EH (cell line): ENCODE measurements at regions not wholly inside any gene's neighbourhood (a gene's known extent, or its start where the extent isn't known, plus 50 kb on each side); places are given as distances from the start of the nearest gene placed in this dataset.
A peak's percentile ranks its signal among the peaks of the same experiment; 100 is the strongest.
"Not testable (repeated sequence)": the region's sequence is repeated elsewhere in the genome, so short reads cannot be mapped to it uniquely, and the experiment has no call there.

Source experiments
- DNase-seq: peaks from one replicate; pipeline ENCODE4 v3.0.0-alpha.2; 2015; ENCODE audit warnings: low read depth

DNA sequence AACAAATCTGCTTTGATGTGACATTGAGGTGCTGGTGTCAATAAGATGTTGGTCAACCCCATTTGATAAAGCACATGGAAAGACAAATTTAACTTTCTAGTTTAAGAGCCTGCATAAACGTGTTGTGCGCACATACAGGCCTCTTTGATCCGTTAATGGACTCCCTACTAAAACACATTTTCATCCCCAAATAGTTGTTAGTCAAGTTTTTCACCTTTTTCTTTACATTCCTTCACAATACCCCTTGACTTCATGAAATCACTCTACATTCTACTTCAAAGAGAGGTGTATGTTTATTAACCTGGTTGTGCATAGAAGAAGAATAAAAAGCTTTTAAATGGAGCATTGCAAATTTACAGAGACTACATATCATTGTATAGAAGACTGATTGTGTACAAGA lies 180.3 kb downstream of the HDGFL1 start:
- DNase-seq = no peak

DNA sequence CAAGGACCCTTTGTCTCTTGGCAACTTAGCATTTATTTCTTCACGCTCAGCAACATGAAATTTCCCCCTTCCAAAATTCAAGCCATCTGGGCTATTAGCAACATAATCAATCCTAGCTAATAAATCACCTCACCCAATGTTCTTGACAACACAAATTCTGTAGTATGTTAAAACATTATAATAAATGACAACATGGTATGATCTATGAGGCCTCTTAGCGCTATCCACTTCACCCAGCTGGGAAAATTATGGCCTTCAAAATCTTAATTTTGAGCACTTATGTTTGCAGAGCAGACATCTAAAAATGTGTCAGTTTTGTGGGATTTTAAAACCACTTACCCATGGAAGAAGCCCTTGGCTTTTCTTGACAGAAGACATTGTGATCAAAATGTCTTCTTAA lies 181.9 kb downstream of the HDGFL1 start:
- DNase-seq = no peak

DNA sequence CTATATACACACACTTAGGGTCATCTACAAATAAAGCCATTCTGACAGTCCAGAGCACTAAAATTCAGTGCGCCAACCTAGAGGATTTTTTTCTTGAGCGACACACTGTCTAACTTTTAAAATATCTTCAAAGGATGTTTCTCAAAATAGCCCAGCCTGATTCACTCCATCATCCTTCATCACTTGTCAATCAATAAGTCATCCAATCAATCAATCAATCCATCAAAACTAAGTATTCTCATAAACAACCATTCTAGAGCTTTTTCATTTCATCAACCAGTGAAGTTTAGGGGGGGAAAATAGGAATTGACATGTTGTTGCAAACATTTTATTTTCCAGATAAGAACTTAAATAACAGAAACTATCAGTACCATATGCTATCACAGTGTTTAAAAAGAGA lies 183.2 kb downstream of the HDGFL1 start:
- DNase-seq = no peak

DNA sequence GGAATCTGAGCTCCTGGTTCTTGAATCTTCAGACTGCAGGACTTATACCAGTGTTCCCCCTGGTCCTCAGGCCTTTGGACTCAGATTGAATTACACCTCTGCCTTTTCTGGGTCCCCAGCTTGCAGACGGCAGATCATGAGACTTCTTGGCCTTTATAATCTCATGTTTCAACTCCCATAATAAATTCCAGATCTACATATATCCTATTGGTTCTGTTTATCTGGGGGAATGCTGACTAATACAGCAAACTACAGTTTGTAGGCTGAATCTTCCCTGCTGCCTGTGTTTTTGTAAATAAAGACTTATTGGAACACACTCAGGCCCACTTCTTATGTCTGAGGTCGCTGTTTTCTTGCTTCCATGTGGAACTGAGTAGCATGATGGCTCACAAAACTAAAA lies 184.7 kb downstream of the HDGFL1 start:
- peak; percentile 37 for DNase-seq

DNA sequence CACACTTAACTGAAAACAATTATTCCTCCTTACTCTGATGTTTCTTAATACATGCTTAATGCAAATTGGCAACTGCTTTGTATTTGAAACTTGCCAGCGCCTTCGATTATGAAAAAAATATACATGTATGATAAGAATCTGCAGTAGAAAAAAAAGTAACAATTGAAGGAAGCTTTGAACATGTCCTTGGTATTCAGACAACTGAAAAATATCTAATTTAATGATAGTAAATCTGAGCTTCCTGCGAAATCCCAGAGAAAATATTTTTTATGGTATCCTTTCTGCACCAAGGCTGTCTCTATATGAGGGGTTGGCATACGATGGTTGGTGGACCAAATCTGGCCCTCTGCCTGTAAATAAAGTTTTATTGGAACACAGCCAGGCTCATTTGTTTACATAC lies 186.2 kb downstream of the HDGFL1 start:
- no peak for DNase-seq

DNA sequence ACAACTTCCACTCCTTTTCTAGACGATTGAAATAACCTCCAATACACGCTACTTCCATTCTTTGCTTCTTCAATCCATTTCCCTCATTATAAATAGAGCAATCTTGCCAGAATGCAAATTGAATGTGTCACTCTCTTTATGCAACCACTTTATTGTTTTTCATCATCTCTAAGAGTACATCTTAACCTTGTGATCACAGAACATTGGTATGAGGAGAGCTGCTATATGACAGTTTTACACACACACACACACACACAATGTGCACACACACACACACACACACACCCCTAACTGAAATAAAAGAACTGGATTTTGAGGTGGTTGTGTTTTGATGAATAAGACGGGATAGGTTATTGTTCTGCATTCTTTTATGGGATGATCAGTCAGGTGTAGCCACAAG lies 187.0 kb downstream of the HDGFL1 start:
- DNase-seq = peak; percentile 65

DNA sequence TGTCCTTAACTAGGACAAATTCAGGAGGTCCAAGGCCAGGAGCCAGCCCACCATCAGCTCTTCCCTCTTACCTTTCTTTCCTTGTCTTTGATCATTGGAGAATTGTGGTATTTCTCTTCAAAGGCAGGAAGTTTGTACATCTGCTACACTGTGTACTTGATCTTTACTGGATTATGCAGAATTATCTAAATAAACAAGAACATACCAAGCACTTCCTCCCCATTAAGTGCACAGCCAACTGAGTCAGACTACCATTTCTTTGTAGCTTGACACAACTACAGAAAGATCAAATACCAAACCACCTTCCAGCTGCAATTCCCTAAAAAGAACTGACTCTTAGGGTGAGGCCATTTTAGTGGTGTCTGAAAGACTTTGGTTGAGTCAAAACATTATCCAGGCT lies 195.1 kb downstream of the HDGFL1 start:
- peak; percentile 54 for DNase-seq

DNA sequence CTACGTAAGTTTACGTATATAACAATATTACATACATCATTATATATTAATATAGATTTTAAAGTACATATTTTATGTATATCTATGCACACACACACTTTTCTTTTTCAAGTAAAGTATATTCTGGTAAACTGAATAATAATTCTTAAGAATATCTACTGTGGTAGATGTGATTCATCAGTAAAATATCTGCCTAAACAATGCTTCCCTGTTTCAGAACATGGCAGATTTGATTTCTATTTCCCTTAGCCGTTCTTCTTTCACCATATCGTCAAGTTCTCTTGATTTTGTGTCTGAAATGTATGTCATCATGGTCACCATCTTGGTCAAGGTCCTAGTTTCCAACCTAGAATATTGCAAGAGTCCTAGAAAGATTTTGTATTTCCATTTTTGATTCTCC lies 195.6 kb downstream of the HDGFL1 start:
- DNase-seq = peak; percentile 10

DNA sequence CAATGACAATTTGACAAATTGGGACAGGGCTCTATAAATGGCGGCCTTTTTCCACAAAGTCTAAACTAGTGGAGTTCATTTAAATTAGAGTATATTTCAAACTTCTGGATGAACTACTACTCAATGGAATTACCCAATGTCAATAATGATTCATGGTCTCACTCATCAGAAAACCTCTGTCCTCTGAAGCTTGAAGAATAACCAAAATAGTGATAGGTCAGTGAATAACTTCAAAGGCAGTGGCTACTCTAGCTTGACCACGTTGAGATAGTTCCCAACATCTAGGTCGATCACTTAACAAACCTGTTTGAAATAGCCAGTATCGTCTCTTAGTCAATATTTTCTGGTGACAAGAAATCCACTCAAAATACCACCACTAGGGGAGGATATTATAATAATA lies 197.6 kb downstream of the HDGFL1 start:
- DNase-seq = no peak

DNA sequence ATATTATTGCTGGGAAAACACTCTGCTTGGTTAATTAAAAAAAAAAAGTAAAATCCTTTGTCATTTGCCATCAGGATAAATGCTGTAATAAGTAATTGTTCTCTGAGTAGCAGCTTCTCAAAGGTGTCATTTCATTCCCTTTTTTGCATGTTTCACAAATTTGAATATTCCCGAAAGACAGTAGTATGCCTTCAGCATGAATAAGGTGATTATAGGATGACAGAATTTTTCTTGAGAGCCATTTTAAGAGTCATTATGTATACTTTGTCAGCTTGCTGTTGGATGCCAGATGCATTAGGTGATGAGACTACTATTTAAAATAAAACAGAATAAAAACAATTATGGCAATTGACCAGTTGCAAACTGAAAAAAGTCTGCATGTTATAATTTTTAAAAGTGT lies 200.7 kb downstream of the HDGFL1 start:
- DNase-seq = no peak

DNA sequence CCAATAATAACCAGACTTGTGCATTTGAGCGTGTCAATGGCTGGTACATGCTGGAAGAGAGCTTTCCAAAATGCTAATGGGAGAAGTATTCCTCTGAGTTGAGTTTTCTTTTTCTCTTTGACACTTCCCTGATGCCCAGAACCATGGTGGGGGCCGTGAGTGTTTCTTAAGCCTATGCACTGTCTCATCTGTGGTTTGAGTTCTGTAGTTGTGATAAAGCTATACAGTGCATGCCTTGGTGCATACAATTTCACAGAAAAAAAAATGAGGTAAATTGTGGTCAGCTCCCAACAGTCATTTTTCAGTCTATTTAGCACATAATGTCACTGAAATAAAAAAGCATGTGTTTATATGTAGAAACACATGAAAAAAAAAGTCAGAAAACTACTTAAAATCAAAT lies 204.8 kb downstream of the HDGFL1 start:
- DNase-seq = no peak

DNA sequence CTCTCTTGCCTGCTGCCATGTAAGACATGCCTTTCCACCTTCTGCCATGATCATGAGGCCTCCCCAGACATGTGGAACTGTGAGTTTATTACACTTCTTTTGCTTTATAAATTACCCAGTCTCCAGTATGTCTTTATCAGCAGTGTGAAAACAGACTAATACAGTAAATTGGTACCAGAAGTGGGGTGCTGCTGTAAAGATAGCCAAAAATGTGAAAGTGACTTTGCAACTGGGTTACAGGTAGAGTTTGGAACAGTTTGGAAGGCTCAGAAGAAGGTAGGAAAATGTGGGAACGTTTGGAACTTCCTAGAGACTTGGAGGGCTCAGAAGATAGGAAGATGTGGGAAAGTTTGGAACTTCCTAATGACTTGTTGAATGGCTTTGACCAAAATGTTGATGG lies 209.1 kb downstream of the HDGFL1 start:
- not testable (repeated sequence) for DNase-seq

DNA sequence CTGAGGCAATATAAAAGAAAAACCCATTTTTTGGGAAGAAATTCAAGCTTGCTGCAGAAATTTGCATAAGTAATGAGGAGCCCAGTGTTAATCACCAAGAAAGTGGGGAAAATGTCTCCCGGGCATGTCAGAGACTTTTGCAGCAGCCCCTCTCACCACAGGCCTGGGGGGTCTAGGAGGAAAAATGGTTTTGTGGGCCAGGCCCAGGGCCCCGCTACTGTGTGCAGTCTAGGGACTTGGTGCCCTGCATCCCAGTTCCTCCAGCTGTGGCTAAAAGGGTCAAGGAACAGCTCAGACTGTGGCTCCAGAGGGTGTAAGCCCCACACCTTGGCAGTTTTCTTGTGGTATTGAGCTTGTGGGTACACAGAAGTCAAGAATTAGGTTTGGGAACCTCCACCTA lies 209.7 kb downstream of the HDGFL1 start:
- no peak for DNase-seq

DNA sequence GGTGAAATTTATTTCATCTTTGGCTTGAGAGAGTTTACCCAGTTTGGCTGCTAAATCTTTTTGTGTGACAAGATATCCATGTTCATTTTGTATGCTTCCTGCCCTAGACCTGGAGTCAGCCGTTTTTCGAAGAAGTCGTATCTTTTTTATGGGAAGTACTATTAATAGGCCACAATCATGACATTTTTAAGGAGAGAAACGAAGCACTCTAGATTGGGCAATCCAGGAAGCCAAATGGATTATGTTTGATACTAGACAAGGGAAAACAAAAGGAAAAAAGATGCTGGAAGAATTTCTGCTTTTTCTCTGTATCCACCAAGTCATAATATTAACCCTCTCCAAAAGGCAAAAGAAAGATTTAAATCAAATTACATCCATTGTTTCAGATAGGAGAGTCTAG lies 214.6 kb downstream of the HDGFL1 start:
- DNase-seq = peak; percentile 40

DNA sequence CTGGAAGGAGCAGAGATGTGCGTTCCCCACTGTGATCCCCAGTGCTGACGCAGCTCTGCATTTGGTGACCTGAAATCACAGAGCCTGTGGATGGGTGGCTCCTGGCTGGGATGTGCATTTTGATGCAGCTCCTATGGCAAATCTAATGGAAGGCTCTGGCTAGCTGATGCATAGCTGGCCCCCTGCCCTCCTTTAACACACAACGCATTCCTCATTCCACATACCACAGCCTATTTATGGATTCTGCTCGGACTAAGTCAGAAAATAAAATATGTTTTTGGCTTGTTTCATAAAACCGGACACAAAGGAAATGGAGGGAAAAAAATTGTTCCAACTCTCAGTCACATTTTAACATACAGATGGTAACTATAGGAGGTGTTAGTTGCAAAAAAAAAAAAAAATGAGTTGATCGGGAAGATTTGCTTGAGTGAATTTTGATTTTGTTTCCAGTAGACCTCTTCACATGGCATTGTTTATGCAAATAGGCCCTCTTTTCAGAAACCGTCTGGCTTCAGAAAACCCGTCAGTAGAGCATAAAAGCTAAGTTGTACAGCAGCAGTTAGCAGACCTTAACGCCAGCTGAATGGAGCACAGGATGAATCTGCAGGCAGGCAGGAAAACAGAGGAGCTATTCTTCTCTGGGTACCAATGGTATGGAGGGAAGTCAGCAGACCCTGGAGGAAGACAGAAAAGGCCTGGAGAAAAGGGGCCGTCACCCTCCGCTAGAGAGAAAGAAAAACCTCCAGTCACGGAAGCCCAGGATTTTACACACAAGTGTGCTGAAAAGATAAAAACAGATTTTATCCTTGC lies 215.4 kb downstream of the HDGFL1 start:
- DNase-seq = peak; percentile 18

DNA sequence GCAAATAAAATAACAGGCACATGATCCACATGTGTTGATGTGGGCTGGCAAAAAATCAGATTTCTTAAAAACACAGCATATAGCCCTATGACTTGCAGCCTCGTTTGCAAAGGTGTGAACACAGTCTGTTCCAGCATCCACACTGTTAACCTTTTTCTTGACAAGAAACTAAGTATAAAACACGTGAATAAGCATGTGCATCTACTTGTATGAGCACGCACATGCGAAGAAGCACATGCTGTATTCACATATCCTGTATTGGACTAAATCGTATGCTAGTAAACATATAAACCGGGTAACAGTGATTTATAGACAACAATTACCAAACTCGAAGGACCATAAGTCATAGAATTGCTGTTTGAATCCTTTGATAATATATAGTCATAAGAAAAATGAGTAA lies 218.7 kb downstream of the HDGFL1 start:
- no peak for DNase-seq

DNA sequence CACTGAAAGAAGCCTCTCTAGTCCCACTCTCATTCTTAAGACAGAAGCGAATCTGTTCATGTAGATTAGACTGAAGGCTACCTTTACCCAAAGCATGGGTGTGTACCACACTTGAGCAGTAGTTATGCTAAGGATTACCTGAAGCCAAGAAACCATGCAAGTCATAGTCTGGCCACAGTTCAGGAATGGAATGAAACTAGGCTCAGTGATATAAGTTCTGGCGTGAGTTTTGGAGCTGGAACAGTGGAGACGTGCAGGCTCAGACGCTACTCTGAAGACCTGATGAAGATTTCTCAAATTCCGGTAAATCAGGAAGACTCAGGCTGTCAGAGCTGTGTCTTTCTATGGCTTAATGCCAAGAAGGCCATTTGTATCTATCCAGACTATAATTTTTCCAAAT lies 219.9 kb downstream of the HDGFL1 start:
- DNase-seq = no peak

DNA sequence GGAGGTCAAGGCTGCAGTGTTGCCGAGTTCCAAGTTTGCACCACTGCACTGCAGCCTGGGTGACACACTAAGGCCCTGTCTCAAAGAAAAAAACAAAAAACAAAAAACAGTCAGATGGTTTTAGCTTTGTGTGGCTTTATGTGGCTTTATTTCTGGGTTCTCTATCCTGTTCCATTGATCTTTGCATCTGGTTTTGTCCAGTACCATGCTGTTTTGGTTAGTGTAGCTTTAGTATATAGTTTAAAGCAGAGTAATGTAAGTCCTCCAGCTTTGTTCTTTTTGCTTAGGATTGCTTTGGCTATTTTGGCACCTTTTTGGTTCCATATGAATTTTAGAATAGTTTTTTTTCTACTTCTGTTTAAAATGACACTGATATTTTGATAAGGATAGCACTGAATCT lies 225.5 kb downstream of the HDGFL1 start:
- no peak for DNase-seq

DNA sequence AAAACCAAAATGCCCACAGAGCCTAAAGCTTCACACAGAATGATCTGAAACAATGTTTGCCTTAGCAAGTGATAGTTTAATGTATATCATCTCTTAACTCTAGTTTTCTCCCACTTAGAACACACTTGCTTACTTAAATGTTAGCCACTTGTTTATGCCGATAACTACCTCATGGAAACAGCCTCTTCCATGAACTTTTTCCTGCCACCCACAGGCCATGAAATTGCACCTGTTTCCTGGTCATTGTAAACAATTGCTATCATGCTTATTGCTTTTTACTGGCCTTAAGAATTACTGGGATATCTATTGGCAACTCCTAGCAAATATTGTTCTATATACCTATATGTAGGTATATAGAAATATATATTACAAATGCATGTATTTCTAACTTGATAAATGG lies 231.1 kb downstream of the HDGFL1 start:
- DNase-seq = no peak

DNA sequence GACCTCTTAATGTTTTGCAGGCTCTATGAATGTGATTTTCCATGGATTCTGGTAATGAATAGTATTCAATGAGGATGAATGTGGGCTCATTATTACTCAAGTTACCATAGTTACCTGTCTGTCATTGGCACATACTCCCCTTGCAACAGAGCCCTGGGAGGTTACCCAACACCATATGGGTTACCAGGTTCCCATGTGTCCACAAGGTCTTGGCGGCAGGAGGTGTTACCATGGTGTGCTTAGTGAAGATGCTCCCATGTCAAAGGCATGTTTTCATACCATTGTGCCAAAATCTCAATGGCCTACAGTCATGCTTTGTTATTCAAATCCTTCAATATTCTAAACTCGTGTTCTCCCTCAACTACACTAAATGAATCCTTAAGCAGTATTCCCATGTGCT lies 232.5 kb downstream of the HDGFL1 start:
- no peak for DNase-seq

DNA sequence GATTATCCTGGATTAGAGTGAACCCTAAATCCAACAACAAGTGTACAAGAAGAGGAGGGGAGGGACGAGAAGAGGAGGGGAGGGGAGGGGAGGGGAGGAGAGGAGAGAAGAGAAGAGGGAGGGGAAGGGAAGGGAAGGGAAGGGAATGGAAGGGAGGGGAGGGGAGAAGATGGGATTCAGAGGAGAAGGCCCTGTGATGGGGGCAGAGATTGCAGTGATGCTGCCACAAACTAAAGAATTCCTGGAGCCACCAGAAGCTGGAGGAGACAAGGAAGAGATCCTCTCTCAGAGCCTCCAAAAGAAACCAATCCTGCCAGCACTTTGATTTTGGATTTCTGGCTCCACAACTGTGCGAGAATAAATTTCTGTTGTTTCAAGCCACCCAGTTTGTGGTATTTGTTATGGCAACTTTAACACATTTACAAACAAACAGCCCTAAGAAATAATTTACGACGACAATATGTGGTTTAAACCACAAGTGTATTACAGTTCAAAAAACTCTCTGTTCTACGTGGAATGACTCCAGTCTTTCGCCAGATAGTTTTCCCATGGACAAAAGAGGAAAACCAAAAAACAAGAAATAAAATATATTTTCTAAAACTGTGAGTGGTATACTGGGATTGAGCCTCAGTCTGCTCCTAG lies 235.4 kb downstream of the HDGFL1 start:
- no peak for DNase-seq

DNA sequence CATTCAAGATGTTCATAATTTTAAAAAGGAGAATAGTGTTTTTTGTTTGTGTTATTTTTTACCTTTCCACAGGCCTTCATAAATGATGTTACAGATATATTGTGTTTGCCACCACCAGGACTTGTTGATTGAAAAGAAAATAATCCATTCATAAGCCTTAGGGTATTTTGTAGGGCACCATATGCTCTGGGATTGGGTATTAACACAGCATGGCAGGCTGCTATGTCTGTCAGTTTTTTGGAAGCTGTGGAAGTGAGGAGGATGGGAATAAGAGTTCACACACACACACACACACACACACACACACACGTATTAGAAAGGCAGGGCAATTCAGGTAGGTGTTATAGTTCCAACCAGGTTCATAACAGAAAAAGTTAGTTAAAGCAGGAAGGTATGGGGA lies 237.9 kb downstream of the HDGFL1 start:
- DNase-seq = no peak

DNA sequence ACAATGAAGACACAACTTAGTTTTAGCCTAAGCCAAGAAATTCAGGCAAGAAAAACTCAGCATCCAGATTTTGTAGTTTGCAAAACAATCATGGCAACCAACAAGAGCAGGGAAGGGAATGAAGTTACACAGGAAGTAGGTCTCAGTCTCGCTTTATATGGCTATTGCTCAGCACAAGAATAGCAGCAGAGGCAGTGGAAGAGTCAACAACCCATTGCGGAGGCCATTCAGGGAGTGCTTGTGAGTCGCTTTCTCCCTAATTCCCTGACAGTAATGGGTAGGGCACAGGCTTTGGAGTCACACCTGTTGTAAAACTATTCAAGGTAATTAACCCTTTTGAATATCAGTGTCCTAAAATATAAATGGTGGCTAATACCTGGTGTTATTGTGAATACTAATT lies 238.5 kb downstream of the HDGFL1 start:
- no peak for DNase-seq

DNA sequence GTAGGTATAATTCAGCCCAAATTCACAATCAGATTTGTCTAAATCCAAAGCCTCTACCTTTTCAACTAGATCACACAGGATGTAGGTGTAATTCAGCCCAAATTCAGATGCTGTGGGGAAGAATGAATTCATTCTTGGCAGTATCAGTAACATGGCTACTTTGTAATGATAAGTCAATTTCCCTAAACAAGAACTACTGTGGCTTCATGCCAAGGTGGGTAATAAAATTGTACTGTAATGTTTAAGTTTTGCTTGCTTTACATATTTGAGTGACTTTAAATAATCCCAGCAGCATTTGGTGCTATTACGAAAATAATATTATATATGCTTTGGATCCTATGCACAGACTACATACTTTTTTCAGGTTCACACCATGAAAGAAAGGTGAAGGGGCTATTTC lies 239.1 kb downstream of the HDGFL1 start:
- no peak for DNase-seq
